HEK293 (cell line): ENCODE measurements at regions not wholly inside any gene's neighbourhood (a gene's known extent, or its start where the extent isn't known, plus 50 kb on each side); places are given as distances from the start of the nearest gene placed in this dataset.

Experiments used
- CTCF ChIA-PET: fragments of 350-600 bp; formaldehyde crosslinking; extraction: SDS; loops from one replicate; lab custom pipeline; 2021; ENCODE audit warnings: antibody characterized with exemption; lab: Yijun Ruan, JAX
- POLR2A ChIA-PET: fragments of 300-600 bp; formaldehyde crosslinking; extraction: SDS; loops from one replicate; lab custom pipeline; 2020; ENCODE audit warnings: antibody characterized with exemption, inconsistent platforms; lab: Yijun Ruan, JAX
- H3K27ac ChIP-seq: fragments of 200-500 bp; sonication (Bioruptor generic); 2 replicates; pipeline ENCODE4 v1.5.1; 2014; ENCODE audit warnings: low read depth, low read length, control low read depth, inconsistent platforms; ENCODE audit errors: extremely low read depth
- H3K36me3 ChIP-seq, 2 experiments: fragments of 200-500 bp in 1 of 2; sonication (Bioruptor generic) in 1 of 2; 1 replicate in 1 of 2; 2 replicates in 1 of 2; pipeline ENCODE4 v1.5.1; 2014 to 2017; ENCODE audit warnings: inconsistent platforms in 2 of 2, low read length in 2 of 2; ENCODE audit not compliant: control insufficient read depth in 2 of 2, insufficient read depth in 1 of 2
- H3K4me1 ChIP-seq: fragments of 200-500 bp; sonication (Bioruptor generic); 2 replicates; pipeline ENCODE4 v1.5.1; 2014; ENCODE audit warnings: mild to moderate bottlenecking, low read length, inconsistent platforms; ENCODE audit not compliant: control insufficient read depth, insufficient read depth
- H3K4me3 ChIP-seq: 2 replicates; pipeline ENCODE4 v1.5.1; 2011; ENCODE audit warnings: low read depth, mild to moderate bottlenecking, control low read depth, low read length, moderate library complexity
- H3K9me3 ChIP-seq: fragments of 200-500 bp; sonication (Bioruptor generic); 2 replicates; pipeline ENCODE4 v1.5.1; 2014; ENCODE audit warnings: low read depth, low read length, inconsistent platforms; ENCODE audit not compliant: control insufficient read depth, insufficient read depth
- FEZF1 ChIP-seq: fragments of 450-650 bp; formaldehyde crosslinking; IDR thresholded peaks from 2 replicates; pipeline ENCODE4 v1.5.1; 2016; ENCODE audit warnings: missing biosample characterization, missing genetic modification characterization
- INSM2 ChIP-seq: fragments of 450-650 bp; formaldehyde crosslinking; IDR thresholded peaks from 2 replicates; pipeline ENCODE4 v1.5.1; 2016; ENCODE audit warnings: missing biosample characterization, missing genetic modification characterization
- KLF17 ChIP-seq: fragments of 450-650 bp; formaldehyde crosslinking; IDR thresholded peaks from 2 replicates; pipeline ENCODE4 v1.5.1; 2016; ENCODE audit warnings: missing biosample characterization, missing genetic modification characterization
- OVOL3 ChIP-seq: fragments of 450-650 bp; formaldehyde crosslinking; IDR thresholded peaks from 2 replicates; pipeline ENCODE4 v1.5.1; 2016; ENCODE audit warnings: missing biosample characterization, missing genetic modification characterization
- TCF7L2 ChIP-seq: IDR thresholded peaks from 2 replicates; pipeline ENCODE4 v1.6.1; 2011; ENCODE audit warnings: low read depth, mild to moderate bottlenecking, inconsistent platforms, low read length, moderate library complexity, borderline replicate concordance
- WT1 ChIP-seq: fragments of 450-650 bp; formaldehyde crosslinking; IDR thresholded peaks from 2 replicates; pipeline ENCODE4 v1.5.1; 2016; ENCODE audit warnings: missing biosample characterization, missing genetic modification characterization
- YY1 ChIP-seq: fragments of 450-650 bp; formaldehyde crosslinking; IDR thresholded peaks from 2 replicates; pipeline ENCODE4 v1.5.1; 2018; ENCODE audit warnings: missing biosample characterization, missing genetic modification characterization
- YY2 ChIP-seq: fragments of 450-650 bp; formaldehyde crosslinking; IDR thresholded peaks from 2 replicates; pipeline ENCODE4 v1.5.1; 2016; ENCODE audit warnings: missing biosample characterization, missing genetic modification characterization
- ZBTB1 ChIP-seq: fragments of 450-650 bp; formaldehyde crosslinking; IDR thresholded peaks from 2 replicates; pipeline ENCODE4 v1.5.1; 2016; ENCODE audit warnings: missing biosample characterization, missing genetic modification characterization
- ZBTB21 ChIP-seq: fragments of 450-650 bp; formaldehyde crosslinking; IDR thresholded peaks from 2 replicates; pipeline ENCODE4 v1.5.1; 2017; ENCODE audit warnings: missing biosample characterization, missing genetic modification characterization
- ZFHX2 ChIP-seq: fragments of 450-650 bp; formaldehyde crosslinking; conservative IDR thresholded peaks from 2 replicates; pipeline ENCODE4 v1.5.1; 2016; ENCODE audit warnings: missing biosample characterization, missing genetic modification characterization
- ZNF121 ChIP-seq: fragments of 450-650 bp; formaldehyde crosslinking; IDR thresholded peaks from 2 replicates; pipeline ENCODE4 v1.5.1; 2016; ENCODE audit warnings: missing biosample characterization, missing genetic modification characterization
- ZNF248 ChIP-seq: fragments of 450-650 bp; formaldehyde crosslinking; IDR thresholded peaks from 2 replicates; pipeline ENCODE4 v1.5.1; 2017; ENCODE audit warnings: missing biosample characterization, missing genetic modification characterization
- ZNF274 ChIP-seq, 2 experiments: fragments of 200-500 bp in 1 of 2; fragments of 450-650 bp in 1 of 2; sonication (Bioruptor generic) in 1 of 2; formaldehyde crosslinking in 1 of 2; IDR thresholded peaks; 2 replicates each; pipeline versions ENCODE4 v1.5.1 to v1.6.1; 2014 to 2016; ENCODE audit warnings: borderline replicate concordance in 1 of 2, inconsistent platforms in 1 of 2, low read length in 1 of 2, missing biosample characterization in 1 of 2, missing genetic modification characterization in 1 of 2
- ZNF560 ChIP-seq: fragments of 450-650 bp; formaldehyde crosslinking; IDR thresholded peaks from 2 replicates; pipeline ENCODE4 v1.5.1; 2017; ENCODE audit warnings: missing biosample characterization, missing genetic modification characterization, borderline replicate concordance
- ZNF561 ChIP-seq: fragments of 450-650 bp; IDR thresholded peaks from 2 replicates; pipeline ENCODE4 v1.5.1; 2018; ENCODE audit warnings: missing biosample characterization, missing genetic modification characterization, borderline replicate concordance
- ZNF677 ChIP-seq: fragments of 450-650 bp; IDR thresholded peaks from 2 replicates; pipeline ENCODE4 v1.5.0; 2018; ENCODE audit warnings: missing biosample characterization, mild to moderate bottlenecking, missing genetic modification characterization, moderate library complexity
- ZSCAN18 ChIP-seq: fragments of 450-650 bp; formaldehyde crosslinking; IDR thresholded peaks from 2 replicates; pipeline ENCODE4 v1.5.1; 2016; ENCODE audit warnings: missing biosample characterization, missing genetic modification characterization
- TF ChIP-seq, protein P1 (sequence below): fragments of 450-650 bp; formaldehyde crosslinking; IDR thresholded peaks from 2 replicates; pipeline ENCODE4 v1.5.1; 2017; ENCODE audit warnings: missing biosample characterization, missing genetic modification characterization
- TF ChIP-seq, protein P2 (sequence below): fragments of 450-650 bp; formaldehyde crosslinking; IDR thresholded peaks from 2 replicates; pipeline ENCODE4 v1.5.1; 2016; ENCODE audit warnings: missing biosample characterization, missing genetic modification characterization

DNA sequence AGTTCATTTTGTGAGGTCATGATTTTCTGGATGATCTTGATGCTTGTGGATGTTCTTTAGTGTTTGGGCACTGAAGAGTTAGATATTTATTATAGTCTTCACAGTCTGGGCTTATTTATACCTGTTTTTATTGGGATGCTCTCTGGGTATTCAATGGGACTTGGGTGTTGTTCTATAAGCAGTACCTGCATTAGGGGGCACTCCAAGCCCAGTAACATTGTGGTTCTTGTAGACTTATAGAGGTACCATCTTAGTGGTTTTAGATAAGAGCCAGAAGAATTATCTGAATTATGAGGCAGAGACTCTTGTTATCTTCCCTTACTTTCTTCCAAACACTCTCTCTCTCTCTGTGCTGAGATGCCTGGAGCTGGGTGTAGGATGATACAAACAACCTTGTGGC lies 470.0 kb downstream of the PIK3C3 start:
- Histone ChIP-seq H3K36me3 (no peaks in the 10 kb centered on the region), H3K4me1 (no peaks in the 10 kb centered on the region), H3K27ac (no peak overlapping the region), H3K9me3 (no peaks in the 10 kb centered on the region), H3K4me3 (no peak overlapping the region)
- ChIA-PET POLR2A (no interaction called here), CTCF (no interaction called here)
- TF ChIP-seq ZBTB21, result no peak

GRCh38 chr18:42426496-42427015 lies 471.5 kb downstream of the PIK3C3 start:
- H3K9me3 ChIP-seq, result no peaks in the 10 kb centered on the region
- no peak for TF ChIP-seq INSM2 (tag by site-specific recombination)
- no peaks in the 10 kb centered on the region for H3K4me1 ChIP-seq
- no peak overlapping the region for H3K27ac ChIP-seq
- POLR2A ChIA-PET, result no interaction called here
- no peak overlapping the region for H3K4me3 ChIP-seq
- no peaks in the 10 kb centered on the region for H3K36me3 ChIP-seq
- CTCF ChIA-PET, result no interaction called here

DNA sequence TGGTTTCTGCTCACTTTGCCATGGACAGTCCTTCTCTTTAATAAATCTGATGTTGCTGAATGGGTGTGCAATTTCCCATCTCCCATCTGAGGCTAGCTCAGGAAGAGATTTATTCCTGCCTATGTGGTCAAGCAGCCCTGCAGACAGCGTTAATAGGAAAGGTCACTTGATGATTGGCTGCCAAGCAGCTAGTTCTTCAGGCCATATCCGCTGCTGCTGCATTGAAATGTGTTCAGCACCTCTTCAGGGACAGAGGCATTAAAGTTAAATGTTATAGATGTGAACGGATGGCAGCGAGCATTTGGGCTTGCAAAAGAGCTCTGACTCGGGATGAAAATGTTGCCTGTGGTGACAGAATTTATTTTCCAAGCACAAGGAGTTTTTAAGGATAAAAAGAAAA lies 474.2 kb downstream of the PIK3C3 start:
- Histone ChIP-seq H3K27ac (no peak overlapping the region), H3K4me1 (no peaks in the 10 kb centered on the region), H3K36me3 (no peaks in the 10 kb centered on the region)
- TF ChIP-seq ZBTB21, result no peak
- no peak for TF ChIP-seq ZNF677 (tag by site-specific recombination)
- no peak for TF ChIP-seq WT1 (tag by site-specific recombination)
- TF ChIP-seq ZNF248, result no peak
- no peak for TF ChIP-seq OVOL3 (tag by site-specific recombination)
- TF ChIP-seq ZNF274 (IDR thresholded peaks at IDR 0.05; ENCODE audit: low read length), result no peak
- TF ChIP-seq ZNF274 (tag by site-specific recombination; IDR thresholded peaks at IDR 0.05; ENCODE audit: borderline replicate concordance), result no peak
- TF ChIP-seq, protein P1, sequence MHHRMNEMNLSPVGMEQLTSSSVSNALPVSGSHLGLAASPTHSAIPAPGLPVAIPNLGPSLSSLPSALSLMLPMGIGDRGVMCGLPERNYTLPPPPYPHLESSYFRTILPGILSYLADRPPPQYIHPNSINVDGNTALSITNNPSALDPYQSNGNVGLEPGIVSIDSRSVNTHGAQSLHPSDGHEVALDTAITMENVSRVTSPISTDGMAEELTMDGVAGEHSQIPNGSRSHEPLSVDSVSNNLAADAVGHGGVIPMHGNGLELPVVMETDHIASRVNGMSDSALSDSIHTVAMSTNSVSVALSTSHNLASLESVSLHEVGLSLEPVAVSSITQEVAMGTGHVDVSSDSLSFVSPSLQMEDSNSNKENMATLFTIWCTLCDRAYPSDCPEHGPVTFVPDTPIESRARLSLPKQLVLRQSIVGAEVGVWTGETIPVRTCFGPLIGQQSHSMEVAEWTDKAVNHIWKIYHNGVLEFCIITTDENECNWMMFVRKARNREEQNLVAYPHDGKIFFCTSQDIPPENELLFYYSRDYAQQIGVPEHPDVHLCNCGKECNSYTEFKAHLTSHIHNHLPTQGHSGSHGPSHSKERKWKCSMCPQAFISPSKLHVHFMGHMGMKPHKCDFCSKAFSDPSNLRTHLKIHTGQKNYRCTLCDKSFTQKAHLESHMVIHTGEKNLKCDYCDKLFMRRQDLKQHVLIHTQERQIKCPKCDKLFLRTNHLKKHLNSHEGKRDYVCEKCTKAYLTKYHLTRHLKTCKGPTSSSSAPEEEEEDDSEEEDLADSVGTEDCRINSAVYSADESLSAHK (tag by site-specific recombination), result no peak
- no peak for TF ChIP-seq KLF17 (tag by site-specific recombination)
- TF ChIP-seq YY1, result no peak
- TF ChIP-seq, protein P2, sequence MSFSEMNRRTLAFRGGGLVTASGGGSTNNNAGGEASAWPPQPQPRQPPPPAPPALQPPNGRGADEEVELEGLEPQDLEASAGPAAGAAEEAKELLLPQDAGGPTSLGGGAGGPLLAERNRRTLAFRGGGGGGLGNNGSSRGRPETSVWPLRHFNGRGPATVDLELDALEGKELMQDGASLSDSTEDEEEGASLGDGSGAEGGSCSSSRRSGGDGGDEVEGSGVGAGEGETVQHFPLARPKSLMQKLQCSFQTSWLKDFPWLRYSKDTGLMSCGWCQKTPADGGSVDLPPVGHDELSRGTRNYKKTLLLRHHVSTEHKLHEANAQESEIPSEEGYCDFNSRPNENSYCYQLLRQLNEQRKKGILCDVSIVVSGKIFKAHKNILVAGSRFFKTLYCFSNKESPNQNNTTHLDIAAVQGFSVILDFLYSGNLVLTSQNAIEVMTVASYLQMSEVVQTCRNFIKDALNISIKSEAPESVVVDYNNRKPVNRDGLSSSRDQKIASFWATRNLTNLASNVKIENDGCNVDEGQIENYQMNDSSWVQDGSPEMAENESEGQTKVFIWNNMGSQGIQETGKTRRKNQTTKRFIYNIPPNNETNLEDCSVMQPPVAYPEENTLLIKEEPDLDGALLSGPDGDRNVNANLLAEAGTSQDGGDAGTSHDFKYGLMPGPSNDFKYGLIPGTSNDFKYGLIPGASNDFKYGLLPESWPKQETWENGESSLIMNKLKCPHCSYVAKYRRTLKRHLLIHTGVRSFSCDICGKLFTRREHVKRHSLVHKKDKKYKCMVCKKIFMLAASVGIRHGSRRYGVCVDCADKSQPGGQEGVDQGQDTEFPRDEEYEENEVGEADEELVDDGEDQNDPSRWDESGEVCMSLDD (tag by site-specific recombination), result no peak
- TF ChIP-seq ZNF121 (tag by site-specific recombination), result no peak
- TF ChIP-seq TCF7L2, result no peak
- no peak for TF ChIP-seq ZFHX2 (tag by site-specific recombination)
- no peak for TF ChIP-seq YY2 (tag by site-specific recombination)
- no peak for TF ChIP-seq FEZF1 (tag by site-specific recombination)
- no peak for TF ChIP-seq ZSCAN18 (tag by site-specific recombination)
- no peak for TF ChIP-seq ZNF561
- TF ChIP-seq ZNF560 (tag by site-specific recombination), result no peak
- no peak for TF ChIP-seq ZBTB1 (tag by site-specific recombination)
- TF ChIP-seq, all 188 proteins: peak for 0
- no peaks in the 10 kb centered on the region for H3K9me3 ChIP-seq
- POLR2A ChIA-PET, result no interaction called here
- H3K4me3 ChIP-seq, result no peak overlapping the region
- CTCF ChIA-PET, result no interaction called here
